H1 (cell line): ENCODE measurements at regions not wholly inside any gene's neighbourhood (a gene's known extent, or its start where the extent isn't known, plus 50 kb on each side); places are given as distances from the start of the nearest gene placed in this dataset.

Experiments
- CTCF ChIA-PET: fragments of 300-600 bp; sonication (Branson Sonifier 250); formaldehyde crosslinking; loops from one replicate; lab custom pipeline; 2021; ENCODE audit not compliant: partially characterized antibody; lab: Charles Lee
- POLR2A ChIA-PET: fragments of 300-600 bp; sonication (Branson Sonifier 250); formaldehyde crosslinking; loops from one replicate; lab custom pipeline; 2021; ENCODE audit warnings: inconsistent platforms; ENCODE audit not compliant: partially characterized antibody; lab: Charles Lee
- DNase-seq, 2 experiments: peaks; one replicate each; pipeline versions ENCODE4 v3.0.0 to v3.0.0-alpha.2; 2010 to 2022; ENCODE audit warnings: low spot score in 2 of 2, low read depth in 1 of 2, mixed read lengths in 1 of 2
- FAIRE-seq: peaks from 2 replicates; lab custom pipeline; 2011; peaks lifted over from hg19 to GRCh38; lab: Jason Lieb, UNC
- H2AFZ ChIP-seq: 2 replicates; pipeline ENCODE4 v1.8.1; 2012; ENCODE audit warnings: low read length, inconsistent platforms
- H2AK5ac ChIP-seq: 2 replicates; pipeline ENCODE4 v1.6.1; 2013; ENCODE audit warnings: low read depth, low read length
- H2BK120ac ChIP-seq: replicated peaks from 2 replicates; pipeline ENCODE3; 2013; ENCODE audit warnings: low read depth, low read length, inconsistent platforms
- H2BK12ac ChIP-seq: 2 replicates; pipeline ENCODE4 v1.6.1; 2013; ENCODE audit warnings: low read depth, low read length
- H2BK15ac ChIP-seq: 2 replicates; pipeline ENCODE4 v1.6.1; 2013; ENCODE audit warnings: low read length
- H2BK20ac ChIP-seq: 2 replicates; pipeline ENCODE4 v1.6.1; 2013; ENCODE audit warnings: low read length
- H2BK5ac ChIP-seq: 2 replicates; pipeline ENCODE4 v1.6.1; 2013; ENCODE audit warnings: low read depth, low read length
- H3K14ac ChIP-seq: 2 replicates; pipeline ENCODE4 v1.6.1; 2013; ENCODE audit warnings: inconsistent platforms; ENCODE audit not compliant: insufficient read length
- H3K18ac ChIP-seq: 2 replicates; pipeline ENCODE4 v1.6.1; 2013; ENCODE audit warnings: low read length; ENCODE audit errors: extremely low read depth
- H3K23ac ChIP-seq: 2 replicates; pipeline ENCODE4 v1.6.1; 2013; ENCODE audit warnings: inconsistent platforms; ENCODE audit not compliant: insufficient read length
- H3K23me2 ChIP-seq: 2 replicates; pipeline ENCODE4 v1.6.1; 2013; ENCODE audit warnings: low read depth, low read length
- H3K27ac ChIP-seq: 2 replicates; pipeline ENCODE4 v1.6.1; 2011; ENCODE audit warnings: low read depth, low read length, inconsistent platforms
- H3K27me3 ChIP-seq, 4 experiments: replicated peaks in 1 of 4; 1 replicate in 1 of 4; 2 replicates in 3 of 4; pipeline versions ENCODE4 v1.6.1 to v1.8.1; 2011 to 2013; ENCODE audit warnings: low read length in 3 of 4, mild to moderate bottlenecking in 3 of 4, inconsistent platforms in 2 of 4, mixed read lengths in 2 of 4, moderate library complexity in 1 of 4; ENCODE audit not compliant: control insufficient read depth in 3 of 4, insufficient read depth in 3 of 4; ENCODE audit errors: extremely low read depth in 1 of 4
- H3K36me3 ChIP-seq, 4 experiments: 2 replicates each; pipeline versions ENCODE4 v1.6.1 to v1.8.1; 2011 to 2013; ENCODE audit warnings: mild to moderate bottlenecking in 4 of 4, low read length in 3 of 4, moderate library complexity in 2 of 4, control low read depth in 1 of 4, inconsistent platforms in 1 of 4; ENCODE audit not compliant: insufficient read depth in 4 of 4, control insufficient read depth in 2 of 4
- H3K4ac ChIP-seq: replicated peaks from 2 replicates; pipeline ENCODE3; 2013; ENCODE audit warnings: low read length, low read depth, mixed read lengths, inconsistent platforms; ENCODE audit not compliant: insufficient read length
- H3K4me1 ChIP-seq, 4 experiments: replicated peaks in 1 of 4; 1 replicate in 1 of 4; 2 replicates in 3 of 4; pipeline versions ENCODE4 v1.6.1 to v1.8.1; 2011 to 2013; ENCODE audit warnings: low read length in 3 of 4, inconsistent platforms in 2 of 4, mixed read lengths in 1 of 4; ENCODE audit not compliant: insufficient read depth in 4 of 4, control insufficient read depth in 3 of 4
- H3K4me2 ChIP-seq, 2 experiments: 2 replicates each; pipeline versions ENCODE4 v1.6.1 to v1.8.1; 2011 to 2013; ENCODE audit warnings: low read depth in 2 of 2, low read length in 2 of 2, control low read depth in 1 of 2, inconsistent platforms in 1 of 2, mild to moderate bottlenecking in 1 of 2; ENCODE audit not compliant: insufficient read depth in 1 of 2
- H3K4me3 ChIP-seq, 4 experiments: fragments of 200-600, 300-600 bp in 1 of 4; sonication (generic), shearing (Covaris generic), sonication (Bioruptor Twin) in 1 of 4; 2 replicates each; pipeline versions ENCODE4 v1.5.1 to v1.8.1; 2011 to 2016; ENCODE audit warnings: low read length in 4 of 4, low read depth in 3 of 4, control low read depth in 2 of 4, inconsistent platforms in 2 of 4, mild to moderate bottlenecking in 2 of 4, mixed read lengths in 1 of 4, moderate library complexity in 1 of 4; ENCODE audit not compliant: insufficient read depth in 2 of 4; ENCODE audit errors: extremely low read depth in 1 of 4
- H3K56ac ChIP-seq: replicated peaks from 2 replicates; pipeline ENCODE3; 2013; ENCODE audit warnings: low read depth, mild to moderate bottlenecking, mixed read lengths, low read length, inconsistent platforms; ENCODE audit not compliant: insufficient read length
- H3K79me1 ChIP-seq: 2 replicates; pipeline ENCODE4 v1.6.1; 2013; ENCODE audit warnings: low read depth, low read length, control low read depth
- H3K79me2 ChIP-seq, 2 experiments: 2 replicates each; pipeline versions ENCODE4 v1.6.1 to v1.8.1; 2012 to 2013; ENCODE audit warnings: low read length in 2 of 2, mild to moderate bottlenecking in 2 of 2, inconsistent platforms in 1 of 2; ENCODE audit not compliant: insufficient read depth in 2 of 2, control insufficient read depth in 1 of 2
- H3K9ac ChIP-seq, 4 experiments: replicated peaks in 1 of 4; 1 replicate in 1 of 4; 2 replicates in 3 of 4; pipeline versions ENCODE4 v1.6.1 to v1.8.1; 2011 to 2013; ENCODE audit warnings: low read depth in 3 of 4, low read length in 3 of 4, control low read depth in 2 of 4, mild to moderate bottlenecking in 2 of 4, moderate library complexity in 2 of 4, inconsistent platforms in 1 of 4; ENCODE audit errors: extremely low read depth in 1 of 4
- H3K9me3 ChIP-seq, 2 experiments: 2 replicates each; pipeline versions ENCODE4 v1.6.1 to v1.8.1; 2012 to 2013; ENCODE audit warnings: mild to moderate bottlenecking in 2 of 2, moderate library complexity in 2 of 2, control low read depth in 1 of 2, inconsistent platforms in 1 of 2, low read depth in 1 of 2, low read length in 1 of 2, mixed read lengths in 1 of 2; ENCODE audit not compliant: insufficient read depth in 2 of 2
- H4K20me1 ChIP-seq, 2 experiments: replicated peaks in 1 of 2; 2 replicates each; pipeline versions ENCODE3 to v1.8.1; 2011 to 2013; ENCODE audit warnings: inconsistent platforms in 2 of 2, low read length in 2 of 2, mild to moderate bottlenecking in 1 of 2; ENCODE audit not compliant: insufficient read depth in 2 of 2, control insufficient read depth in 1 of 2
- H4K5ac ChIP-seq: 2 replicates; pipeline ENCODE4 v1.6.1; 2013; ENCODE audit warnings: low read length, low read depth, mixed read lengths, inconsistent platforms; ENCODE audit not compliant: insufficient read length
- H4K8ac ChIP-seq: 2 replicates; pipeline ENCODE4 v1.8.0; 2013; ENCODE audit warnings: mild to moderate bottlenecking, moderate library complexity, low read length, inconsistent platforms; ENCODE audit not compliant: insufficient read depth; ENCODE audit errors: extremely low read depth
- H4K91ac ChIP-seq: replicated peaks from 2 replicates; pipeline ENCODE3; 2013; ENCODE audit warnings: low read length, mixed read lengths, inconsistent platforms; ENCODE audit not compliant: insufficient read length
- BRCA1 ChIP-seq: IDR thresholded peaks from 2 replicates; pipeline ENCODE4 v1.6.1; 2012; ENCODE audit warnings: low read depth, low read length, improper control_type of control experiment
- CEBPB ChIP-seq: IDR thresholded peaks from 2 replicates; pipeline ENCODE4 v1.6.1; 2012; ENCODE audit warnings: low read depth, low read length
- SP2 ChIP-seq: IDR thresholded peaks from 2 replicates; pipeline ENCODE4 v1.6.1; 2012; ENCODE audit warnings: mild to moderate bottlenecking, low read length, inconsistent platforms
- TCF12 ChIP-seq: IDR thresholded peaks from 2 replicates; pipeline ENCODE4 v1.6.1; 2011; ENCODE audit warnings: low read depth, mild to moderate bottlenecking, low read length
- WGBS, 2 experiments: shearing (Covaris generic) in 1 of 2; methylation state at CpG; one replicate each; pipeline versions ENCODE4 v1.1.6 to v1.1.7; 2013 to 2015; ENCODE audit warnings: low lambda C conversion rate in 2 of 2, mixed read lengths in 2 of 2, inconsistent platforms in 1 of 2, low coverage in 1 of 2, missing lambda C conversion rate in 1 of 2; ENCODE audit not compliant: insufficient replicate concordance in 2 of 2, insufficient coverage in 1 of 2, insufficient read length in 1 of 2; ENCODE audit errors: extremely low coverage in 1 of 2, missing lambda C conversion rate in 1 of 2; 5-methylcytosine and 5-hydroxymethylcytosine counted together

GRCh38 chr10:130234171-130234965 lies 98.2 kb downstream of the GLRX3 start:
- CTCF ChIA-PET: no interaction called here
- FAIRE-seq: no peak
- WGBS, 2 experiments: 86% methylated on average over 10 of the region's 10 CpGs; no CpG with 5 or more reads in 1 of the 2 experiments

More at GRCh38 chr10:130234171-130234965, 98.2 kb downstream of the GLRX3 start:
- Histone ChIP-seq H3K79me2 (no peaks in the 10 kb centered on the region), H3K27me3 (no peaks in the 10 kb centered on the region), H2BK120ac (no peak overlapping the region), H4K5ac (no peak overlapping the region), H3K56ac (no peak overlapping the region), H2BK5ac (no peak overlapping the region), H3K18ac (no peak overlapping the region), H4K8ac (no peak overlapping the region), H3K4me2 (no peak overlapping the region), H2BK12ac (no peak overlapping the region), H3K23ac (no peak overlapping the region), H4K91ac (no peak overlapping the region), H2BK15ac (no peak overlapping the region), H3K14ac (no peak overlapping the region), H2AK5ac (no peak overlapping the region), H2BK20ac (no peak overlapping the region), H3K4ac (no peak overlapping the region), H3K23me2 (no peaks in the 10 kb centered on the region), H3K4me3 (no peak overlapping the region), H3K4me1 (no peaks in the 10 kb centered on the region), H4K20me1 (peaks cover 0 to 2% of the 10 kb centered on the region in 2 experiments), H3K27ac (no peak overlapping the region), H3K9ac (no peak overlapping the region), H2AFZ (no peak overlapping the region), H3K36me3 (no peaks in the 10 kb centered on the region), H3K79me1 (no peaks in the 10 kb centered on the region), H3K9me3 (peaks cover 0 to 4% of the 10 kb centered on the region in 2 experiments; a peak in 2 of 4 replicates)
- TF ChIP-seq BRCA1 (no peak), TCF12 (no peak), CEBPB (no peak), SP2 (no peak)
- POLR2A ChIA-PET: no interaction called here
- no peak for DNase-seq
